ENCODE measurements at regions not wholly inside any gene's neighbourhood (a gene's known extent, or its start where the extent isn't known, plus 50 kb on each side); places are given as distances from the start of the nearest gene placed in this dataset.

GRCh38 chr12:94795044-94795443, 144.7 kb upstream of the TMCC3 start (continued):
- no peak for TF ChIP-seq ZNF276 (CRISPR knock-in tag; IDR thresholded peaks at IDR 0.05; ENCODE audit: low read depth)
- no peak for TF ChIP-seq NFE2L1 (CRISPR knock-in tag; IDR thresholded peaks at IDR 0.05; ENCODE audit: borderline replicate concordance)
- TF ChIP-seq GABPA (IDR thresholded peaks at IDR 0.05; ENCODE audit: low read depth, low read length): no peak
- TF ChIP-seq GABPA (CRISPR knock-in tag; IDR thresholded peaks at IDR 0.05; ENCODE audit: low read depth): no peak
- no peak for TF ChIP-seq HIC2 (CRISPR knock-in tag; IDR thresholded peaks at IDR 0.05; ENCODE audit: low read depth)
- no peak for TF ChIP-seq ERF (CRISPR knock-in tag; IDR thresholded peaks at IDR 0.05)
- TF ChIP-seq CREB3 (CRISPR knock-in tag; IDR thresholded peaks at IDR 0.05): no peak
- no peak for TF ChIP-seq ZNF850 (CRISPR knock-in tag; conservative IDR thresholded peaks at IDR 0.05)
- no peak for TF ChIP-seq NFIB (CRISPR knock-in tag; IDR thresholded peaks at IDR 0.05; ENCODE audit: borderline replicate concordance)

GRCh38 chr12:94793191-94793595, 142.8 kb upstream of the TMCC3 start:
- Histone ChIP-seq H3K9me3 (ENCODE audit: low read length) (no peaks in the 10 kb centered on the region), H3K4me3 (replicated peaks in 1 of 3; ENCODE audit: insufficient read depth in 1 of 3, low read depth in 2 of 3, low read length in 3 of 3) (no peak overlapping the region), H3K9ac (ENCODE audit: insufficient read depth, low read depth, low read length) (no peak overlapping the region), H4K20me1 (ENCODE audit: insufficient read depth, low read length) (no peaks in the 10 kb centered on the region), H3K4me2 (ENCODE audit: low read depth, low read length) (no peak overlapping the region), H2AFZ (ENCODE audit: low read length) (no peak overlapping the region), H3K27me3 (ENCODE audit: control insufficient read depth in 1 of 2, insufficient read depth in 2 of 2, low read length in 2 of 2) (peaks cover 0 to 2% of the 10 kb centered on the region in 2 experiments; a peak in 1 of 5 replicates), H3K79me2 (ENCODE audit: insufficient read depth, low read length) (no peaks in the 10 kb centered on the region), H3K4me1 (ENCODE audit: insufficient read depth, low read length) (no peaks in the 10 kb centered on the region), H3K36me3 (replicated peaks in 1 of 2; ENCODE audit: control insufficient read depth in 1 of 2, insufficient read depth in 2 of 2, low read length in 2 of 2) (no peaks in the 10 kb centered on the region), H3K27ac (ENCODE audit: extremely low read length, insufficient read depth, low read length) (no peak overlapping the region)
- ChIA-PET POLR2A (no interaction called here), CTCF (ENCODE audit: low intra/inter-chr PET ratio, low total read pairs) (no interaction called here)
- no peak for TF ChIP-seq TOE1 (CRISPR knock-in tag; IDR thresholded peaks at IDR 0.05)
- no peak for TF ChIP-seq POLR2AphosphoS2 (IDR thresholded peaks at IDR 0.05; ENCODE audit: low read depth, low read length)
- no peak for TF ChIP-seq GMEB1 (CRISPR knock-in tag; IDR thresholded peaks at IDR 0.05; ENCODE audit: borderline replicate concordance)
- TF ChIP-seq NKX3-1 (CRISPR knock-in tag; IDR thresholded peaks at IDR 0.05): no peak
- TF ChIP-seq SP4 (CRISPR knock-in tag; IDR thresholded peaks at IDR 0.05): no peak
- TF ChIP-seq ZNF678 (CRISPR knock-in tag; IDR thresholded peaks at IDR 0.05): no peak
- no TSS peak for BruUV-seq (replicated peaks)
- WGBS (ENCODE audit: low lambda C conversion rate): 68% methylated on average over 10 of the region's 10 CpGs
- ATAC-seq (no peak), FAIRE-seq (no peak), DNase-seq (ENCODE audit: low spot score) (no peak)
- intact Hi-C loops (cut with micrococcal nuclease; ENCODE audit: unreplicated experiment): no loop called here
- in situ Hi-C loops (cut with HindIII; ENCODE audit: extremely low pct_ligation_motif_present, low pct_unique_long_range_greater_than_20kb): no loop called here
